Thyroid gland (tissue), 4 donors: ENCODE measurements at regions not wholly inside any gene's neighbourhood (a gene's known extent, or its start where the extent isn't known, plus 50 kb on each side); places are given as distances from the start of the nearest gene placed in this dataset.

Experiments used
- CTCF ChIP-seq, 6 experiments: fragments of 200-600 bp in 3 of 6; fragments of 450-650 bp in 3 of 6; sonication (generic) in 3 of 6; IDR thresholded peaks; one replicate each; pipeline ENCODE4 v1.5.1; 2016 to 2019; ENCODE audit warnings: antibody characterized with exemption in 6 of 6, mild to moderate bottlenecking in 2 of 6, inconsistent platforms in 1 of 6, moderate library complexity in 1 of 6
- POLR2A ChIP-seq, 2 donors: fragments of 450-650 bp; IDR thresholded peaks; one replicate each; pipeline ENCODE4 v1.6.1; 2017; ENCODE audit warnings: antibody characterized with exemption in 2 of 2, mild to moderate bottlenecking in 2 of 2, moderate library complexity in 1 of 2

GRCh38 chr4:106429885-106430284 lies 61.3 kb upstream of the GIMD1 start:
- TF ChIP-seq CTCF (IDR thresholded peaks at IDR 0.05) (no peak), POLR2A (IDR thresholded peaks at IDR 0.05) (no peak)
